ENCODE measurements at regions not wholly inside any gene's neighbourhood (a gene's known extent, or its start where the extent isn't known, plus 50 kb on each side); places are given as distances from the start of the nearest gene placed in this dataset.

GRCh38 chr4:185994750-185995149 is 74.2 kb upstream of the TLR3 start:
- 0% methylated on average over 1 of the region's 1 CpG for WGBS (ENCODE audit: low lambda C conversion rate)
- Histone ChIP-seq H3K36me3 (replicated peaks in 1 of 2; ENCODE audit: control insufficient read depth in 1 of 2, insufficient read depth in 2 of 2, low read length in 1 of 2) (no peaks in the 10 kb centered on the region), H3K4me2 (no peak overlapping the region), H3K9me2 (no peaks in the 10 kb centered on the region), H3K4me3 (ENCODE audit: low read depth in 2 of 2, low read length in 1 of 2) (no peak overlapping the region), H3K4me1 (ENCODE audit: control insufficient read depth in 1 of 2, insufficient read depth in 2 of 2, low read depth in 1 of 2, low read length in 1 of 2) (no peaks in the 10 kb centered on the region), H3K27ac (ENCODE audit: low read depth in 2 of 2, low read length in 1 of 2) (no peak overlapping the region), H3K79me2 (ENCODE audit: insufficient read depth) (no peaks in the 10 kb centered on the region), H2AFZ (ENCODE audit: low read depth) (no peak overlapping the region), H3K9me3 (no peaks in the 10 kb centered on the region), H3K27me3 (ENCODE audit: insufficient read depth) (no peaks in the 10 kb centered on the region), H4K20me1 (ENCODE audit: insufficient read depth) (no peaks in the 10 kb centered on the region), H3K9ac (no peak overlapping the region), H3F3A (replicated peaks; ENCODE audit: insufficient read depth) (no peaks in the 10 kb centered on the region)
- CTCF ChIA-PET, result interaction anchor here (1.5 to 2.1 kb wide), 2 partner anchors 27 to 43 kb away, joined by 5 to 7 read pairs; no protein-coding TSS in a partner anchor
- POLR2A ChIA-PET, result no interaction called here
- no peak for TF ChIP-seq RFX5 (IDR thresholded peaks at IDR 0.05; ENCODE audit: low read length)
- TF ChIP-seq CTCF (IDR thresholded peaks at IDR 0.05), result no peak
- no peak for TF ChIP-seq FOXJ3 (CRISPR knock-in tag; IDR thresholded peaks at IDR 0.05)
- no peak for TF ChIP-seq EZH2phosphoT487 (IDR thresholded peaks at IDR 0.05; ENCODE audit: borderline replicate concordance, low read depth)
- TF ChIP-seq GABPA (IDR thresholded peaks at IDR 0.05; ENCODE audit: low read depth), result no peak
- TF ChIP-seq SIN3A (IDR thresholded peaks at IDR 0.05; ENCODE audit: borderline replicate concordance, low read depth, low read length), result no peak
- no peak for TF ChIP-seq REST (IDR thresholded peaks at IDR 0.05; ENCODE audit: low read depth, low read length)
- no peak for TF ChIP-seq PBX3 (IDR thresholded peaks at IDR 0.05)
- TF ChIP-seq RXRA (IDR thresholded peaks at IDR 0.05; ENCODE audit: borderline replicate concordance, low read depth), result no peak
- no peak for DNase-seq

GRCh38 chr4:185995665-185996064 is 73.3 kb upstream of the TLR3 start:
- no peaks in the 10 kb centered on the region for H3F3A ChIP-seq (replicated peaks; ENCODE audit: insufficient read depth)
- H3K27me3 ChIP-seq (ENCODE audit: insufficient read depth), result no peaks in the 10 kb centered on the region
- POLR2A ChIA-PET, result no interaction called here
- CTCF ChIA-PET, result interaction anchor here (1.5 kb wide), 1 partner anchor 42 kb away, joined by 5 read pairs; no protein-coding TSS in a partner anchor
- H3K36me3 ChIP-seq (replicated peaks in 1 of 2; ENCODE audit: control insufficient read depth in 1 of 2, insufficient read depth in 2 of 2, low read length in 1 of 2), result no peaks in the 10 kb centered on the region
- H3K4me2 ChIP-seq, result no peak overlapping the region
- H3K4me1 ChIP-seq (ENCODE audit: control insufficient read depth in 1 of 2, insufficient read depth in 2 of 2, low read depth in 1 of 2, low read length in 1 of 2), result no peaks in the 10 kb centered on the region
- no peaks in the 10 kb centered on the region for H3K79me2 ChIP-seq (ENCODE audit: insufficient read depth)
- no peaks in the 10 kb centered on the region for H3K9me2 ChIP-seq
- no peaks in the 10 kb centered on the region for H3K9me3 ChIP-seq
- H4K20me1 ChIP-seq (ENCODE audit: insufficient read depth), result no peaks in the 10 kb centered on the region
- no peak overlapping the region for H3K9ac ChIP-seq
- no peak overlapping the region for H3K4me3 ChIP-seq (ENCODE audit: low read depth in 2 of 2, low read length in 1 of 2)
- 67% methylated on average over 6 of the region's 6 CpGs for WGBS (ENCODE audit: low lambda C conversion rate)
- H2AFZ ChIP-seq (ENCODE audit: low read depth), result no peak overlapping the region
- no peak for DNase-seq
- H3K27ac ChIP-seq (ENCODE audit: low read depth in 2 of 2, low read length in 1 of 2), result no peak overlapping the region
- TF ChIP-seq POLR2AphosphoS5 (IDR thresholded peaks at IDR 0.05; ENCODE audit: low read depth, low read length) (no peak), FOXM1 (IDR thresholded peaks at IDR 0.05; ENCODE audit: low read depth) (no peak), NFIC (IDR thresholded peaks at IDR 0.05; ENCODE audit: borderline replicate concordance) (no peak), USF1 (IDR thresholded peaks at IDR 0.05; ENCODE audit: borderline replicate concordance, low read depth) (no peak), RFX5 (IDR thresholded peaks at IDR 0.05; ENCODE audit: low read length) (no peak), SMC3 (IDR thresholded peaks at IDR 0.05; ENCODE audit: low read depth, low read length) (no peak), JUND (IDR thresholded peaks at IDR 0.05) (no peak), TCF12 (IDR thresholded peaks at IDR 0.05) (no peak), SIN3A (IDR thresholded peaks at IDR 0.05; ENCODE audit: borderline replicate concordance, low read depth, low read length) (no peak), EZH2phosphoT487 (IDR thresholded peaks at IDR 0.05; ENCODE audit: borderline replicate concordance, low read depth) (no peak), RXRA (IDR thresholded peaks at IDR 0.05; ENCODE audit: borderline replicate concordance, low read depth) (no peak), MAX (IDR thresholded peaks at IDR 0.05; ENCODE audit: low read depth) (no peak), GATA2 (CRISPR knock-in tag; IDR thresholded peaks at IDR 0.05) (no peak), FOSL2 (IDR thresholded peaks at IDR 0.05; ENCODE audit: borderline replicate concordance, low read depth) (no peak)
